Activated T-cell treated with anti-CD3 and anti-CD28 coated beads, Interleukin-2, amount 50 U/mL, for 4 hours (primary cell): ENCODE measurements at regions not wholly inside any gene's neighbourhood (a gene's known extent, or its start where the extent isn't known, plus 50 kb on each side); places are given as distances from the start of the nearest gene placed in this dataset.

Experiments
- ATAC-seq, 2 donors: fragments of 200-7000 bp; cut with Tn5 transposase; one replicate each; pipeline ENCODE4 v1.10.0; 2021
- DNase-seq: peaks from one replicate; pipeline ENCODE4 v3.0.0-alpha.2; 2020
- H3K27me3 Mint-ChIP-seq: one replicate; pipeline ENCODE4 v1.8.0; 2021; ENCODE audit warnings: low read depth, mixed read lengths
- H3K36me3 Mint-ChIP-seq: one replicate; pipeline ENCODE4 v1.8.0; 2022; ENCODE audit warnings: mixed read lengths; ENCODE audit not compliant: insufficient read depth
- H3K4me1 Mint-ChIP-seq: one replicate; pipeline ENCODE4 v1.8.0; 2021; ENCODE audit warnings: low read depth, mixed read lengths
- H3K4me3 Mint-ChIP-seq: one replicate; pipeline ENCODE4 v1.8.0; 2021; ENCODE audit warnings: mild to moderate bottlenecking, moderate library complexity, mixed read lengths
- H3K9me3 Mint-ChIP-seq: one replicate; pipeline ENCODE4 v1.8.0; 2021; ENCODE audit warnings: mixed read lengths

DNA sequence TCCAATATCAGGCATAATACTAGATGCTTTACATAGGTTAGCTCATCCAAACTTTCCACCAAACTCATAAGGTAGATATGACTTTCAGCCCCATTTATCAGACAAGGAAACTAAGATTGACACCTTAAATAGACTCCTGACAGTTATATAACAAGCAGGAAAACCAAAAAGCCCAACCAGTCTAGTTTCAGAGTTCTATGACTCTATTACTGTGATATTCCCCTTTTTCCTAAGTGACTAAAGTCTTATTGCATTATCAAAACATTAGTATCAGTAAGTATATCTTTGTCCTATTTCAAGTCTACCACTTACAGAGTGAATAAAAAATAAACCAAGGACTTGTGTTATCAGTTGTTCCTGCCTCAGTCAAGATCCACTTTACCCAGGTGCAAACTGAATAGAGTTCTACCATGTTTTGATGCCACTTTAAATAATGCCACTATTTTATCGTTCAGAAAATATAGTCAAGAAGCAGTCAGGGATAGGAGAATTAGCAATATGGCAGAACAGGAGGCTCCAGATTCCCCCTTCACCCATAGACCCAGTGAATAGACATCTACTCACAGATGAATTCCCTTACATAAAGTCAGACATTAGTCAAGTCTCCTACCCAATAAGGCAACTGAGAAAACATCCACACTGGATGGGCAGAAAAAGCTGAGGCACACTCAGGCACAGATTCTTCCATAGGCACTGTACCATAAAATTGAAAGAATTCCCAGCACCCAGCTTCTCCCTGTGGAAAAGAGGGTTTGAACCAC, 74.1 kb downstream of the CRPPA start:
- H3K4me1 Mint-ChIP-seq, result no peaks in the 10 kb centered on the region
- H3K9me3 Mint-ChIP-seq, result peaks cover 33% of the 10 kb centered on the region
- ATAC-seq (no peak), DNase-seq (no peak)
- no peaks in the 10 kb centered on the region for H3K27me3 Mint-ChIP-seq
- H3K36me3 Mint-ChIP-seq, result peaks cover 1% of the 10 kb centered on the region
- no peak overlapping the region for H3K4me3 Mint-ChIP-seq

DNA sequence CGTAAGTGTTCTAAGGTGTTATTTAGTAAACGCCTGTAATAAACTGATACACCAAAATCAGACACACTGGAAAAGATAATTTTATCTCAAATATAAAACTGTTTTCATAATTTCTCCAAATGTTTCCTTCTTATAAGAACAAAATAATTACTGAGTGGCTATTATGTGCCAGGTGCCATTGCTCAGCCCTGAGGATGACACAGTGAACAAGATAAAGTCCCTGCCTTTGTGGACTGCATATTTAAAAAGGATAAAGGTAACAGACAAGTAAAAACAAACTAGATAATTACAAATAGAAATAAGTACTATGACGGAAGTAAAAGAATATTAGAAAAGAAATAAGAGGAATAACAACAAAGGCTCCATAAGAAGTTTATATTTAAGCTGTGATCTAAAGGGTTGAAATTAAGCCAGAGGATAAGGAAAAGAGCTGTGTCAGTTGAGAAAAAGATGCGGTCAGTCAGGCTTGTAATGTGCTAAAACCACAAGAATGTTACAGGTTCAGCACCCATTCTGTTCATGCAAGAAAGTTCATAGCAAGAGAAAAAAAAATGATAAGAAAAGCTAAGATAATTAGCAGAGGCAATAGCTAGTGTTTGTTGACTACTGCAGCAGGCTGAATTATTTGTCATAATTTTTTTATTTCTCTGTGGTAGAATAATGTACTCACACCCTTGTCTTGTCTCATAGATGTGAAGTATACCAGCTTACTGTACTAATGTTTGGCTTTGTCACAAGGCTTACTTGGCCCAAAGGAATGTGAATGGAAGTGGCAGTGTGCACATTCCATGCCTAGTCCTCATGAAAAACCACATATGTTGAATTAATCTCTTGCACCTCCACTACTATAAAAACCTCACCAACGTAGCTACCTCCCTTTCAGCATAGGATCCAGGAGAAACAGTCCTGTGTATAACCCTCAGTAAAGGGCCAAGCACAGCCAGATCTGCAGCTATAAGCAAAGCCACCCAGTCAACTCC, 75.1 kb downstream of the CRPPA start:
- peaks cover 1% of the 10 kb centered on the region for H3K36me3 Mint-ChIP-seq
- no peaks in the 10 kb centered on the region for H3K27me3 Mint-ChIP-seq
- H3K4me1 Mint-ChIP-seq, result no peaks in the 10 kb centered on the region
- ATAC-seq (no peak), DNase-seq (no peak)
- H3K9me3 Mint-ChIP-seq, result peaks cover 33% of the 10 kb centered on the region
- H3K4me3 Mint-ChIP-seq, result no peak overlapping the region

DNA sequence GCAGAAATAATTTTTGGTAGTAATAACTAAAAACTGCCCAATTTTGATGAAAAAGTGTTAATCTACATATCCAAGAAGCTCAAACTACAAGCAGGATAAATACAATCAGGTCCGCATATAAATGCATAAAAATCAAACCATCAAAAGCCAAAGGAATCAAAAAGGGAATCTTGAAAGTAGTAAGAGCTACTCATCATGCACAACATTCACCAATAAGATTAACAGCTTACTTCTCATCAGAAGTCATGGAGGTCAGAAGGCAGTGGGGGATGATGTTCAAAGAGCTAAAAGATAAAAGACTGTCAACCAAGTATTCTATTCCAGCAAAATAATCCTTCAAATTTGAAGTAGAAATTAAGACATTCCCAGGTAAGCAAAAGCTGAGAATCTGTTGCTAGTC, 76.4 kb downstream of the CRPPA start:
- H3K4me1 Mint-ChIP-seq, result no peaks in the 10 kb centered on the region

GRCh38 chr7:16343612-16344011, 77.7 kb downstream of the CRPPA start:
- ATAC-seq (no peak), DNase-seq (no peak)
- Mint-ChIP-seq H3K27me3 (no peaks in the 10 kb centered on the region), H3K4me3 (no peak overlapping the region), H3K4me1 (no peaks in the 10 kb centered on the region), H3K36me3 (peaks cover 1% of the 10 kb centered on the region), H3K9me3 (peaks cover 19% of the 10 kb centered on the region)

More for the DNA sequence above, 76.4 kb downstream of the CRPPA start:
- no peak overlapping the region for H3K4me3 Mint-ChIP-seq
- H3K9me3 Mint-ChIP-seq, result peaks cover 27% of the 10 kb centered on the region
- no peak for DNase-seq
- no peak for ATAC-seq
- peaks cover 1% of the 10 kb centered on the region for H3K36me3 Mint-ChIP-seq
- H3K27me3 Mint-ChIP-seq, result no peaks in the 10 kb centered on the region

GRCh38 chr7:16338065-16338464, 83.3 kb downstream of the CRPPA start:
- H3K36me3 Mint-ChIP-seq, result no peaks in the 10 kb centered on the region
- no peaks in the 10 kb centered on the region for H3K4me1 Mint-ChIP-seq
- H3K4me3 Mint-ChIP-seq, result no peak overlapping the region
- ATAC-seq (no peak), DNase-seq (no peak)
- no peaks in the 10 kb centered on the region for H3K27me3 Mint-ChIP-seq
- peaks cover 19% of the 10 kb centered on the region for H3K9me3 Mint-ChIP-seq

DNA sequence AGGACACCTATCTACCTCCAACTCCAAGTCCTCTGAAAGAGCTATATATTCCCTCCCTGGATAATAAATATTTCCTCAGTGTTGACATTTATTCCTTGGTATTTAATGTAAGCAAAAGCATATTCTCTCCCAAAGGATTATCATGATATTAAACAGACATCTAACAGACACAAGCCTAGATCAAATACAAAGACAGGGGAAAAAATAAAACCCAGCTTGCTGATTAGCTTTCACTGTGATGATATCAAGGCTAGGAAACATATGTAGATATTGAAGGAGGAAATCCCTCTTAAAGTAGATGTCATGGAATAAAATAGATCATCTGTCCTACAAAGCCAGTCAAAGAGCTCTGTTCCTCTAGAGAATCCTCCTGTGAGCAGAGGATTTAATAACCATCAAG, 95.2 kb downstream of the CRPPA start:
- no peaks in the 10 kb centered on the region for H3K9me3 Mint-ChIP-seq
- ATAC-seq (no peak), DNase-seq (no peak)
- no peaks in the 10 kb centered on the region for H3K27me3 Mint-ChIP-seq
- no peaks in the 10 kb centered on the region for H3K4me1 Mint-ChIP-seq
- no peaks in the 10 kb centered on the region for H3K36me3 Mint-ChIP-seq
- no peak overlapping the region for H3K4me3 Mint-ChIP-seq

- ATAC-seq, result no peak
- no peak for DNase-seq
- no peaks in the 10 kb centered on the region for H3K36me3 Mint-ChIP-seq
- no peaks in the 10 kb centered on the region for H3K27me3 Mint-ChIP-seq
- no peaks in the 10 kb centered on the region for H3K9me3 Mint-ChIP-seq
- no peak overlapping the region for H3K4me3 Mint-ChIP-seq
- H3K4me1 Mint-ChIP-seq, result no peaks in the 10 kb centered on the region
Measured at GRCh38 chr7:16323313-16323712, 98.0 kb downstream of the CRPPA start.

DNA sequence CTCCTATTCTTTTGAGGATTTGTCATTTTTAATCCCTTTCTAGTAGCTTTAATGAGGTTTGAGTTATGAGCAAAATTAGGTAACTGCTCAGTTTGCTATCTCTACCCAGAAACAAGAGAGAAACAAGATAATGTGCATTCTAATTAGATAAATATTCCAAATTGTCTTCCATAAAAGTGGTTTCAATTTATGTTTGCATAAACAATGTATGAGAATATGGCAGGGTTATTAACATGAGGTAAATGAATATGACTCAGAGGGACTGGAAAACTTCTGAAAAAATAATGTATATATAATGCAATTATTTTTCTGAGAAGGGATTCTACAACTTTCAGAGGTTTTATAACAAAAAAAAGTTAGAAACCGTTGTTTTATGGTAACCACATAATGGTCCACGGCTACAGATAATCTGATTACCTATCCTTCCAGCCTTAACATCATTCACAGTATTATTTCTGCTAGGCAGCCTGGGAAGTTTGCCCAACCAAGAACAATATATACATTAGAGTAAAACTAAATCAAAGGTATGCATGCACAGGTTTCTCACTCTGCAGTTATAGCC, 101.2 kb downstream of the CRPPA start:
- Mint-ChIP-seq H3K4me1 (no peaks in the 10 kb centered on the region), H3K9me3 (no peaks in the 10 kb centered on the region), H3K36me3 (no peaks in the 10 kb centered on the region), H3K27me3 (no peaks in the 10 kb centered on the region), H3K4me3 (no peak overlapping the region)
- DNase-seq (no peak), ATAC-seq (no peak)

DNA sequence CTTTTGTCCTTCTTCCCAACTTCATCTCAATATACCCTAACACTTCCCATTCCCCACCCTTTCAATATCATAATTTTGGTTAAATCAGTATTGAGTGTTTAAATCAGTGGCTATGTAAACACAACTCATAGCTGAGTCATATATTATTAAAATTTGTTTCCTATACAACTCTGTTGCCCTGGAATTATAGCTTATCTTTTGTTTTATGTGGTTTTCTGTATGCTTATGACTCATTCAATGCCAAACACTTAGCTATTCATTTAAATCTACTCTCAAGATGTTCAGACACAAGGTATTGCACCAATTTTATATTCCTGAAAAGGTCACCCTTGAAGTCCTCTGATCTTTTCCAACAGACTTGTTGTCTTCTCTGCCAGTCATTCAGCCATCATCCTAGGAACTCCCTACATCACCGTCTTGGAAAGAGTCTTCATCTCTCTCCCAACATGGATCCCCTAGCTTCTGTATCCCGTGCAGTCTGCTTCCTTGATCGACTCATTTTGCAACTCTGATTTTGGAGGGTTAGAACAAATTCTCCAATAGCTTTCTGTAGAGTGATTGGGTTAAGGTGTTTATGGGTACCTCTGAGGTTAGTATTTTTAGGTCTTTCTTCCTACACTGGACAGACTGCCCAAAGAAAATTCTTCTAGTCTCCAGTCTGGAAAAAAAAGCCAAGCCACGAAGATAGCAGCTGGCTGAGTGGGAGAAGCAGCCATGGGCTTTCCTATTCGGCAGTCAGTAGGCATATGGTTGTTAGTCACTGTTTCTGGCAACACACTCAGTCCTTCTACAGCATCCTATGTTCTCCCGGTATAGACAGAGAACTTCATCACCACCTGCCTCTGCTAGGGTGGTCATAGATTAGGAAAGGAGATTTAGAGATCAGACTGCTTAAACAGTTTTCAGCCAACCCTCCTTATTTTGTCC, 102.1 kb downstream of the CRPPA start:
- ATAC-seq (no peak), DNase-seq (no peak)
- Mint-ChIP-seq H3K9me3 (no peaks in the 10 kb centered on the region), H3K4me1 (no peaks in the 10 kb centered on the region), H3K4me3 (no peak overlapping the region), H3K36me3 (no peaks in the 10 kb centered on the region), H3K27me3 (no peaks in the 10 kb centered on the region)

- no peaks in the 10 kb centered on the region for H3K4me1 Mint-ChIP-seq
- ATAC-seq, result no peak
- H3K9me3 Mint-ChIP-seq, result no peaks in the 10 kb centered on the region
- H3K36me3 Mint-ChIP-seq, result no peaks in the 10 kb centered on the region
- no peaks in the 10 kb centered on the region for H3K27me3 Mint-ChIP-seq
- no peak for DNase-seq
- H3K4me3 Mint-ChIP-seq, result no peak overlapping the region
Measured at GRCh38 chr7:16318463-16318862, 102.9 kb downstream of the CRPPA start.

DNA sequence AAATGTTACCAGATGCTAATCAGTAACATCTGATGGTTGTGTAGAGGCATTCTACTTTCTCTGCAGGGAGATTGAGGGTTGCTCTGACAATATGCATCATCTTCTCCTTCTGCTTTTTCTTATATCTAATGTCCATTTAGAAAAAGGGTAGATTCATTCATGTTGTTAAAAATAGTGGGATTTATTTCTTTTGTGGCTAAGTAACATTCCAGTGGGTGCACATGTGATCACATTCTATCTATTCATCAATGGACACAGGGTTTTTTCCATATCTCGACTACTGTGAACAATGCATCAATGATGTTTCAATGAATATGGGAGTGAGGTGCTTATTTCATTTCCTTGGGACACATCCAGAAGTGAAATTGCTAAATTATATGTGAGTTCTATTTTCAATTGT, 103.9 kb downstream of the CRPPA start:
- DNase-seq, result no peak
- Mint-ChIP-seq H3K4me3 (no peak overlapping the region), H3K27me3 (no peaks in the 10 kb centered on the region), H3K9me3 (no peaks in the 10 kb centered on the region), H3K4me1 (no peaks in the 10 kb centered on the region), H3K36me3 (no peaks in the 10 kb centered on the region)
- ATAC-seq, result no peak

- H3K4me1 Mint-ChIP-seq, result no peaks in the 10 kb centered on the region
- no peaks in the 10 kb centered on the region for H3K36me3 Mint-ChIP-seq
- ATAC-seq (no peak), DNase-seq (no peak)
- H3K4me3 Mint-ChIP-seq, result no peak overlapping the region
- no peaks in the 10 kb centered on the region for H3K27me3 Mint-ChIP-seq
- H3K9me3 Mint-ChIP-seq, result no peaks in the 10 kb centered on the region
Measured at GRCh38 chr7:16315280-16315679, 106.1 kb downstream of the CRPPA start.

DNA sequence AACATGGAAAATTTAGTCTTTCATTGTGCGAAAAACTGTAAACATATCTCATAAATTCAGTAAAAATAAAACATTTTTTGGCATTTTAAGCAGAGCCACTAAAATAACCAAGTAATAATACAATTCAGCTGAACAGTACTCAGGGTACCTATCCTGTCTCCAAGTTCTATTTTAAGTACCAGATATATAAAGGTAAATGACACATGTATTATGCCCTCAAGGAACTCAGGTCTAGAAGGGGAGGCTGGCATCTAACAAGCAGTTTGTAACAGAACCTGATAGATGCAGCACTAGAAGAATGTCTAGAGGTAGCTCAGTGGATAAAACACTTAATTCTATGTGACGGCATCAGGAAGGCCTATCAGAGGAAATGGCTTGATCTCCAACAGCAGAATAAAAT, 112.2 kb downstream of the CRPPA start:
- no peaks in the 10 kb centered on the region for H3K9me3 Mint-ChIP-seq
- no peaks in the 10 kb centered on the region for H3K27me3 Mint-ChIP-seq
- DNase-seq (no peak), ATAC-seq (no peak)
- H3K4me3 Mint-ChIP-seq, result no peak overlapping the region
- H3K4me1 Mint-ChIP-seq, result no peaks in the 10 kb centered on the region
- no peaks in the 10 kb centered on the region for H3K36me3 Mint-ChIP-seq

DNA sequence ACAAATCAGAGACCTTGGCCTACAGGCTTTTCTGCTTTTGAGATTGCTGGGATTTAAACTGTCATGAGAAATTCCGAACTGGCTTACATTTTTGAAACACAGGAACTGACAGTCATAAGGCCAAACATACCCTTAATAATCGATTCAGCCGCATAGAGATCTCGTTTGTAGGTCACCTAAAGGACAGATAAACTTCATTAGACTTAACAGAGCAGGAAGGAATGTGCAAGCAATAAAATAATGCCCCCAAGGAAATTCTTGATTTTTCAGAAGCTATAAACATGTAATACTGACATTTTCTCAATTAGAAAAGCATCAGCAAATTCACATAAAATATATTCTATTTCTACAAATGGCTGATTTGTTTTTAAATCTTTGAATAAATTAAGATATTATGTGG, 120.0 kb downstream of the CRPPA start:
- Mint-ChIP-seq H3K36me3 (no peaks in the 10 kb centered on the region), H3K4me1 (no peaks in the 10 kb centered on the region), H3K4me3 (no peak overlapping the region), H3K27me3 (no peaks in the 10 kb centered on the region), H3K9me3 (no peaks in the 10 kb centered on the region)
- DNase-seq (no peak), ATAC-seq (no peak)
